Neural progenitor cell (in vitro differentiated cells): ENCODE measurements at regions not wholly inside any gene's neighbourhood (a gene's known extent, or its start where the extent isn't known, plus 50 kb on each side); places are given as distances from the start of the nearest gene placed in this dataset.

ENCODE experiments used
- EZH2 ChIP-seq: fragments of 200-600 bp; sonication (generic); IDR thresholded peaks from 2 replicates; pipeline ENCODE4 v1.6.1; 2017; ENCODE audit warnings: antibody characterized with exemption, mild to moderate bottlenecking, moderate library complexity
- EZH2phosphoT487 ChIP-seq: fragments of 200-600 bp; sonication (generic); IDR thresholded peaks from 2 replicates; pipeline ENCODE4 v1.6.1; 2017; ENCODE audit warnings: antibody characterized with exemption
- TF ChIP-seq, protein P1 (sequence below): fragments of 200-600 bp; sonication (generic); IDR thresholded peaks from 2 replicates; pipeline ENCODE4 v1.5.1; 2017; ENCODE audit warnings: antibody characterized with exemption, mild to moderate bottlenecking

- TF ChIP-seq, protein P1, sequence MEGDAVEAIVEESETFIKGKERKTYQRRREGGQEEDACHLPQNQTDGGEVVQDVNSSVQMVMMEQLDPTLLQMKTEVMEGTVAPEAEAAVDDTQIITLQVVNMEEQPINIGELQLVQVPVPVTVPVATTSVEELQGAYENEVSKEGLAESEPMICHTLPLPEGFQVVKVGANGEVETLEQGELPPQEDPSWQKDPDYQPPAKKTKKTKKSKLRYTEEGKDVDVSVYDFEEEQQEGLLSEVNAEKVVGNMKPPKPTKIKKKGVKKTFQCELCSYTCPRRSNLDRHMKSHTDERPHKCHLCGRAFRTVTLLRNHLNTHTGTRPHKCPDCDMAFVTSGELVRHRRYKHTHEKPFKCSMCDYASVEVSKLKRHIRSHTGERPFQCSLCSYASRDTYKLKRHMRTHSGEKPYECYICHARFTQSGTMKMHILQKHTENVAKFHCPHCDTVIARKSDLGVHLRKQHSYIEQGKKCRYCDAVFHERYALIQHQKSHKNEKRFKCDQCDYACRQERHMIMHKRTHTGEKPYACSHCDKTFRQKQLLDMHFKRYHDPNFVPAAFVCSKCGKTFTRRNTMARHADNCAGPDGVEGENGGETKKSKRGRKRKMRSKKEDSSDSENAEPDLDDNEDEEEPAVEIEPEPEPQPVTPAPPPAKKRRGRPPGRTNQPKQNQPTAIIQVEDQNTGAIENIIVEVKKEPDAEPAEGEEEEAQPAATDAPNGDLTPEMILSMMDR, result no peak
- TF ChIP-seq EZH2 (no peak), EZH2phosphoT487 (no peak)
Measured at GRCh38 chr2:236676136-236676873, 106.7 kb downstream of the ACKR3 start.
